ENCODE measurements at regions not wholly inside any gene's neighbourhood (a gene's known extent, or its start where the extent isn't known, plus 50 kb on each side); places are given as distances from the start of the nearest gene placed in this dataset.

DNA sequence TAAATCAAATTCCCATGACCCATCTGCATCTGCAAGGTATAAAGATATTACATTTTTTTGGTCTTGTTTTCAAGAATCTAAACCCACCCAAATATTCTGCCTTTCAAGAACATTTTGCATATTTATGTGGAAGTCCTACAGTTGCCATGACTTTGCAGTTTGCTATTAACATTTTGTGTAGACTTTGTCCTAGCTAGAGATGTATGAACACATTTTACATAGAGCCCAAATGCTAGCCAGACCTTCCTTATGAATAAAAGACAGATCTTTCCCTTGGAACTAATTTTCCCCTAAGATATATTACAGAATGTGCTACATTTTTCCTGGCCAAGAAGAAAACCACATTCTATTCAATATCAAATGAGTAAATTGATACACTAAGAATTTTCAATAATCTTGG lies 772.5 kb downstream of the KCNA4 start:
- no peak for TF ChIP-seq EZH2 (IDR thresholded peaks at IDR 0.05; ENCODE audit: borderline replicate concordance, insufficient read depth, low read depth, low read length, poor library complexity, severe bottlenecking)
- TF ChIP-seq, protein P1, sequence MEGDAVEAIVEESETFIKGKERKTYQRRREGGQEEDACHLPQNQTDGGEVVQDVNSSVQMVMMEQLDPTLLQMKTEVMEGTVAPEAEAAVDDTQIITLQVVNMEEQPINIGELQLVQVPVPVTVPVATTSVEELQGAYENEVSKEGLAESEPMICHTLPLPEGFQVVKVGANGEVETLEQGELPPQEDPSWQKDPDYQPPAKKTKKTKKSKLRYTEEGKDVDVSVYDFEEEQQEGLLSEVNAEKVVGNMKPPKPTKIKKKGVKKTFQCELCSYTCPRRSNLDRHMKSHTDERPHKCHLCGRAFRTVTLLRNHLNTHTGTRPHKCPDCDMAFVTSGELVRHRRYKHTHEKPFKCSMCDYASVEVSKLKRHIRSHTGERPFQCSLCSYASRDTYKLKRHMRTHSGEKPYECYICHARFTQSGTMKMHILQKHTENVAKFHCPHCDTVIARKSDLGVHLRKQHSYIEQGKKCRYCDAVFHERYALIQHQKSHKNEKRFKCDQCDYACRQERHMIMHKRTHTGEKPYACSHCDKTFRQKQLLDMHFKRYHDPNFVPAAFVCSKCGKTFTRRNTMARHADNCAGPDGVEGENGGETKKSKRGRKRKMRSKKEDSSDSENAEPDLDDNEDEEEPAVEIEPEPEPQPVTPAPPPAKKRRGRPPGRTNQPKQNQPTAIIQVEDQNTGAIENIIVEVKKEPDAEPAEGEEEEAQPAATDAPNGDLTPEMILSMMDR (IDR thresholded peaks at IDR 0.05) = no peak

All from B cell (primary cell).